ENCODE measurements at regions not wholly inside any gene's neighbourhood (a gene's known extent, or its start where the extent isn't known, plus 50 kb on each side); places are given as distances from the start of the nearest gene placed in this dataset.

- H3K27me3 Mint-ChIP-seq (ENCODE audit: insufficient read depth), result no peaks in the 10 kb centered on the region
- H3K4me1 Mint-ChIP-seq (ENCODE audit: low read depth), result peaks cover 38% of the 10 kb centered on the region
- H3K27ac Mint-ChIP-seq, result no peak overlapping the region
Measured at GRCh38 chr11:128214263-128214662, 373.1 kb downstream of the ETS1 start.

GRCh38 chr11:128213461-128213860 lies 373.9 kb downstream of the ETS1 start:
- DNase-seq, result no peak
- H3K9me3 Mint-ChIP-seq, result no peaks in the 10 kb centered on the region
- peaks cover 38% of the 10 kb centered on the region for H3K4me1 Mint-ChIP-seq (ENCODE audit: low read depth)
- no peaks in the 10 kb centered on the region for H3K36me3 Mint-ChIP-seq (ENCODE audit: low read depth)
- H3K4me3 Mint-ChIP-seq, result no peak overlapping the region
- TF ChIP-seq CTCF (IDR thresholded peaks at IDR 0.05), result no peak
- no peak overlapping the region for H3K27ac Mint-ChIP-seq
- no peaks in the 10 kb centered on the region for H3K27me3 Mint-ChIP-seq (ENCODE audit: insufficient read depth)

More at GRCh38 chr11:128214263-128214662, 373.1 kb downstream of the ETS1 start:
- DNase-seq, result no peak
- Mint-ChIP-seq H3K9me3 (no peaks in the 10 kb centered on the region), H3K36me3 (ENCODE audit: low read depth) (no peaks in the 10 kb centered on the region), H3K4me3 (no peak overlapping the region)
- no peak for TF ChIP-seq CTCF (IDR thresholded peaks at IDR 0.05)

- no peaks in the 10 kb centered on the region for H3K27me3 Mint-ChIP-seq (ENCODE audit: insufficient read depth)
- no peak for DNase-seq
- H3K27ac Mint-ChIP-seq, result no peak overlapping the region
- H3K4me3 Mint-ChIP-seq, result no peak overlapping the region
- H3K36me3 Mint-ChIP-seq (ENCODE audit: low read depth), result no peaks in the 10 kb centered on the region
- H3K4me1 Mint-ChIP-seq (ENCODE audit: low read depth), result peaks cover 48% of the 10 kb centered on the region
- no peaks in the 10 kb centered on the region for H3K9me3 Mint-ChIP-seq
- no peak for TF ChIP-seq CTCF (IDR thresholded peaks at IDR 0.05)
Measured at GRCh38 chr11:128212324-128212723, 375.0 kb downstream of the ETS1 start.

- TF ChIP-seq CTCF (IDR thresholded peaks at IDR 0.05), result no peak
- Mint-ChIP-seq H3K4me1 (ENCODE audit: low read depth) (peaks cover 66% of the 10 kb centered on the region), H3K27ac (peak overlapping the region; percentile 71), H3K4me3 (peak overlapping the region; percentile 58), H3K27me3 (ENCODE audit: insufficient read depth) (no peaks in the 10 kb centered on the region), H3K9me3 (peaks cover 4% of the 10 kb centered on the region; the same call in 1 of the 2 replicates), H3K36me3 (ENCODE audit: low read depth) (peaks cover 15% of the 10 kb centered on the region)
- DNase-seq, result peak; percentile 91
Measured at GRCh38 chr11:128210148-128210940, 377.0 kb downstream of the ETS1 start.

GRCh38 chr11:128209138-128209435 lies 378.3 kb downstream of the ETS1 start:
- H3K27ac Mint-ChIP-seq, result no peak overlapping the region
- H3K36me3 Mint-ChIP-seq (ENCODE audit: low read depth), result peaks cover 15% of the 10 kb centered on the region
- H3K27me3 Mint-ChIP-seq (ENCODE audit: insufficient read depth), result no peaks in the 10 kb centered on the region

More at GRCh38 chr11:128209138-128209435, 378.3 kb downstream of the ETS1 start:
- Mint-ChIP-seq H3K4me3 (no peak overlapping the region), H3K9me3 (peaks cover 4% of the 10 kb centered on the region; the same call in 1 of the 2 replicates), H3K4me1 (ENCODE audit: low read depth) (peaks cover 66% of the 10 kb centered on the region)
- no peak for DNase-seq
- TF ChIP-seq CTCF (IDR thresholded peaks at IDR 0.05), result no peak
